AG10803 (cell line): ENCODE measurements at regions not wholly inside any gene's neighbourhood (a gene's known extent, or its start where the extent isn't known, plus 50 kb on each side); places are given as distances from the start of the nearest gene placed in this dataset.
A peak's percentile ranks its signal among the peaks of the same experiment; 100 is the strongest.

ENCODE experiments used
- DNase-seq: peaks from one replicate; pipeline ENCODE4 v3.0.0; 2010; ENCODE audit warnings: low read depth
- H3K4me3 ChIP-seq: 2 replicates; pipeline ENCODE4 v1.5.1; 2011; ENCODE audit warnings: mild to moderate bottlenecking, low read length, control low read depth
- TF ChIP-seq, protein P1 (sequence below): conservative IDR thresholded peaks from 2 replicates; pipeline ENCODE4 v1.5.1; 2011; ENCODE audit warnings: mild to moderate bottlenecking, low read length, control low read depth, inconsistent platforms

DNA sequence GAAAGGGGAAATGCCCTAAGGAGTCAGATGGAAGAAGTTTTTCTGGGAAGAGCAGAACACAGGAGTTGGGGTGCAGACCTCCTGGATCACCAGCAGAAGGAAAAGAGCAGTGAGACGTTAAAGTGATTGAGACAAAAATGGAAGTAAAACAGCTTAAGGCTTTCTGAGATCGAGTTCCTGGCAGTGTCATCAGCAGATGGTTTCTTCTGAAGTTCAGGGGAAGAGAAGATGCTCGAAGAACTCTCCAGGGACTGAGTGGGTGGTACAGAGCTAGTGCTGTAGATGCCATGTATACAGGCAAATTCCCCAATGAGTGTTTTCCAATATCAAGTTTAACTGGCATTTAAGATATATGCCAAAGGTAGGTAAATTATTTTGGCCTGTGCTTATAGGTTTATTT is 272.2 kb upstream of the KLF12 start:
- H3K4me3 ChIP-seq, result no peak overlapping the region
- DNase-seq, result peak; percentile 9
- TF ChIP-seq, protein P1, sequence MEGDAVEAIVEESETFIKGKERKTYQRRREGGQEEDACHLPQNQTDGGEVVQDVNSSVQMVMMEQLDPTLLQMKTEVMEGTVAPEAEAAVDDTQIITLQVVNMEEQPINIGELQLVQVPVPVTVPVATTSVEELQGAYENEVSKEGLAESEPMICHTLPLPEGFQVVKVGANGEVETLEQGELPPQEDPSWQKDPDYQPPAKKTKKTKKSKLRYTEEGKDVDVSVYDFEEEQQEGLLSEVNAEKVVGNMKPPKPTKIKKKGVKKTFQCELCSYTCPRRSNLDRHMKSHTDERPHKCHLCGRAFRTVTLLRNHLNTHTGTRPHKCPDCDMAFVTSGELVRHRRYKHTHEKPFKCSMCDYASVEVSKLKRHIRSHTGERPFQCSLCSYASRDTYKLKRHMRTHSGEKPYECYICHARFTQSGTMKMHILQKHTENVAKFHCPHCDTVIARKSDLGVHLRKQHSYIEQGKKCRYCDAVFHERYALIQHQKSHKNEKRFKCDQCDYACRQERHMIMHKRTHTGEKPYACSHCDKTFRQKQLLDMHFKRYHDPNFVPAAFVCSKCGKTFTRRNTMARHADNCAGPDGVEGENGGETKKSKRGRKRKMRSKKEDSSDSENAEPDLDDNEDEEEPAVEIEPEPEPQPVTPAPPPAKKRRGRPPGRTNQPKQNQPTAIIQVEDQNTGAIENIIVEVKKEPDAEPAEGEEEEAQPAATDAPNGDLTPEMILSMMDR, result no peak

DNA sequence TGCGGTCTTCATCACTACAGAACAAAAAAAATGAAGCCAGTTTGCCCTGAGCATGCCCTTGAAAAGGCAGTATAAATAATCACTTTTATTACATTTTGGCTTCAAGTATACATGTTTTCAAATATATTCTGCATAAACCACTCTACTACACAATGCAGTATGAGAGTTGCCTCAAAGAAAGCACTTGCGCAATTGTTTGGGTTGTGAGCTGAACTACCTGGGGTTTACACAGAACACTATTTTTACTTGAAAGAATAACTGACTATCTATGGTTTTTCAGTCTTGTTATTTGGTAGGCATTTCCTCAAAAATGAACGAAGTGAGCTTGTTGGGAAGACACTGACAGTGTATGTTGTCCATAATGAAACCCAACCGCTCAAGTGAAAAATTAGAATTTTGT is 264.4 kb upstream of the KLF12 start:
- TF ChIP-seq, protein P1, result no peak
- DNase-seq, result no peak
- no peak overlapping the region for H3K4me3 ChIP-seq

DNA sequence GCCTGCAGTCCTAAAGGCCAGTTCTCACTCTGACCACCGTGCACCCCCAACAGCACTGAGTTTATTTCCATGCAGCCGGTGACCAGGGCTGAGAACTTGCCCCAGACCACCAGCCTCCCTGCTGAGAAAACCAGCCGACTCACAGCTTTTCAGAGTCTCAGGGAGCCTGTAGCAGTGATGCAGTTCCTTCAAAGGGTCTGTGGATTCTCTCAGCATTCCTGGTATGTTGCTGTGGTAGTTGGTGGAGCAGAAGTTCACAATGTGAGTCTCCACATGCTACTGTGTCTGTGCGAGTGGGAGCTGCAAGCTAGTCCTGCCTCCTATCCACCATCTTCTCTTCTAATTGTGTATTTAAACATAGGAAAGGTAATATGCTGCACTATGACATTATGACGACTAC is 254.9 kb upstream of the KLF12 start:
- no peak for DNase-seq
- H3K4me3 ChIP-seq, result no peak overlapping the region
- TF ChIP-seq, protein P1, result no peak

DNA sequence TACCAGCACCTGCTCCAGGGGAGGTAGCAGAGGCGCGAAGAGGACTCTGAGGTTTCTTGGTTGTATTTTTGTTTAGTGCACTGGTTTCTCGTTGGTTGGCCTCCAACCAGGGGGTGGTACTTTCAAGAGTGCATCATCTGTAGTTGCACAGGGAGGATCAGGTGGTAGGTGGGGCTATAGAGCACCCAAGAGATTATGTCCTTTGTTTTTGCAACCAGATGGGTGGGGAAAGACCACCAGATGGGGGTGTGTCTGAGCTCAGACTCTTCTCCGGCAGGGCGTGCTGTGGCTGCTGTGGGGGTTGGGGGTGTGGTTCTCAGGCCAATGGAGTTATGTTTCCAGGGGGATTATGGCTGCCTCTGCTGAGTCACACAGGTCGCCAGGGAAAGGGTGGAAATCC is 254.4 kb upstream of the KLF12 start:
- DNase-seq, result no peak
- no peak overlapping the region for H3K4me3 ChIP-seq
- TF ChIP-seq, protein P1, result no peak

DNA sequence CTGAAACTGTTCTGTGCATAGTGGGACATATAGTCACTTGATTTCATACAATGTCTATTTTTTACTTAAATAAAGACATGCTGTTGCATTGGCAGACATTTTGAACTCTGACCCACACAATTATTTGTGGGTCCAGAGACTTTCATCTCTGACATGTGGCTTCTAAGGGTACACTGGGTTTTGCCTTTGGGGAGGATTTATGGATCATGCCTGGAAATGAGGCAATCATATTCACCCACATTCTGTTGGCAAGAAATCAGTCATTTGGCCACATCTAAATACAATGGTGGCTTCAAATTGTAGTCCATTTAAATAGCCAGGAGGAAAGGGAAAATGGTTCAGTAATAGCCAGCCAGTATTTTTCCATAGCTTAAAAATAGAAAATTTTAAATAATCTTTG is 238.3 kb upstream of the KLF12 start:
- DNase-seq, result peak; percentile 21
- TF ChIP-seq, protein P1, result no peak

DNA sequence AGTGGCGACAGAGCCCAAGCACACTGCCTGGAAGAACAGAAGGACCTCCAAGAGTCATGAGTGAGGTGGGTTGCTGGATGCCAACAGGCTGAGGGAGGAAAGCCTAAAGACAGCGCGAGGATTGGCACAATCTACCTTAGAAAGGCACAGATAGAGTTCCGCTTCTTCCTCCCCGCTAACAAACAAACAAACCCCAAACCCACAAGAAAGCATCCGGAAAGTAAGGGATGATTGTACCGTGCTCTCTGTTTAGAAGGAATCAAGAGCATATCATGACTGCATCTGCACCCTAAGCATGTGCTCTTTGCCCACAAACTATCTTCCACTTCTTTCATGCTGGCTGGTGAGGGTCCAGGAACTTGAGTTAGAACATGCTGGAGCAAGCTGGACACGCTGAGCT is 233.0 kb upstream of the KLF12 start:
- no peak for DNase-seq
- TF ChIP-seq, protein P1, result no peak
- H3K4me3 ChIP-seq, result no peak overlapping the region

More for the DNA sequence above, 238.3 kb upstream of the KLF12 start:
- H3K4me3 ChIP-seq, result no peak overlapping the region

DNA sequence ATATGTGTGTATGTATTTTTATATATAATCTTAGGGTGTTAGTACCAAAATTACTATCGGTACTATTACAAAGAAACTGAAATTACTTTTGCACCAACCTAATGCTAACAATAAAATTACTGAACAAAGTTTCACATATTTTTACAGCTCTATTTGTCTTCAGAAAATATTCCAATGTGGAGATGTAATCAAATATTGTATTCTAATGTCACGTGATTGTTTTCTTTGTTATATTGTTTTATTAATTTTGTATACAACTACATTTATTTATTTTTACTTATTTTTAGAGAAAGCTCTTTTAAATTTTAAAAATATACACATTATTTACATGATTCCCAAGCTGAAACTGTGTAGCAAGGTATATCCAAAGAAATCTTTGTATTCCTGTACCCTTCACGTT is 227.1 kb upstream of the KLF12 start:
- TF ChIP-seq, protein P1, result no peak
- no peak for DNase-seq
- H3K4me3 ChIP-seq, result no peak overlapping the region
